ENCODE measurements at regions not wholly inside any gene's neighbourhood (a gene's known extent, or its start where the extent isn't known, plus 50 kb on each side); places are given as distances from the start of the nearest gene placed in this dataset.

GRCh38 chr17:79427621-79428539 is 183.0 kb downstream of the RBFOX3 start:
- Histone ChIP-seq H3K4me2 (ENCODE audit: low read length) (no peak overlapping the region), H3K79me2 (replicated peaks; ENCODE audit: insufficient read depth, low read length) (no peaks in the 10 kb centered on the region), H2AFZ (ENCODE audit: low read depth, low read length) (no peak overlapping the region), H3K27ac (ENCODE audit: low read length) (no peak overlapping the region), H3K4me3 (ENCODE audit: low read length) (no peak overlapping the region), H4K20me1 (ENCODE audit: insufficient read depth) (no peaks in the 10 kb centered on the region), H3K9me2 (ENCODE audit: insufficient read depth, low read length) (no peaks in the 10 kb centered on the region), H3K9me3 (ENCODE audit: low read length) (no peaks in the 10 kb centered on the region), H3K9ac (ENCODE audit: low read length) (no peak overlapping the region), H3F3A (ENCODE audit: insufficient read depth, low read length, poor library complexity, severe bottlenecking) (no peaks in the 10 kb centered on the region), H3K36me3 (ENCODE audit: insufficient read depth, low read length) (no peaks in the 10 kb centered on the region), H3K27me3 (ENCODE audit: insufficient read depth, low read depth, low read length) (no peaks in the 10 kb centered on the region)
- TF ChIP-seq EP300 (conservative IDR thresholded peaks at IDR 0.05; ENCODE audit: poor library complexity, severe bottlenecking), result no peak
- TF ChIP-seq, protein P1, sequence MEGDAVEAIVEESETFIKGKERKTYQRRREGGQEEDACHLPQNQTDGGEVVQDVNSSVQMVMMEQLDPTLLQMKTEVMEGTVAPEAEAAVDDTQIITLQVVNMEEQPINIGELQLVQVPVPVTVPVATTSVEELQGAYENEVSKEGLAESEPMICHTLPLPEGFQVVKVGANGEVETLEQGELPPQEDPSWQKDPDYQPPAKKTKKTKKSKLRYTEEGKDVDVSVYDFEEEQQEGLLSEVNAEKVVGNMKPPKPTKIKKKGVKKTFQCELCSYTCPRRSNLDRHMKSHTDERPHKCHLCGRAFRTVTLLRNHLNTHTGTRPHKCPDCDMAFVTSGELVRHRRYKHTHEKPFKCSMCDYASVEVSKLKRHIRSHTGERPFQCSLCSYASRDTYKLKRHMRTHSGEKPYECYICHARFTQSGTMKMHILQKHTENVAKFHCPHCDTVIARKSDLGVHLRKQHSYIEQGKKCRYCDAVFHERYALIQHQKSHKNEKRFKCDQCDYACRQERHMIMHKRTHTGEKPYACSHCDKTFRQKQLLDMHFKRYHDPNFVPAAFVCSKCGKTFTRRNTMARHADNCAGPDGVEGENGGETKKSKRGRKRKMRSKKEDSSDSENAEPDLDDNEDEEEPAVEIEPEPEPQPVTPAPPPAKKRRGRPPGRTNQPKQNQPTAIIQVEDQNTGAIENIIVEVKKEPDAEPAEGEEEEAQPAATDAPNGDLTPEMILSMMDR (IDR thresholded peaks at IDR 0.05; ENCODE audit: poor library complexity, severe bottlenecking), result no peak
- no peak for TF ChIP-seq SMC3 (conservative IDR thresholded peaks at IDR 0.05; ENCODE audit: poor library complexity)
- TF ChIP-seq REST (IDR thresholded peaks at IDR 0.05; ENCODE audit: borderline replicate concordance), result no peak
- no peak for TF ChIP-seq TAF1 (IDR thresholded peaks at IDR 0.05; ENCODE audit: low read depth)

- H2AFZ ChIP-seq (ENCODE audit: low read depth, low read length), result no peak overlapping the region
- TF ChIP-seq TAF1 (IDR thresholded peaks at IDR 0.05; ENCODE audit: low read depth) (no peak), SMC3 (conservative IDR thresholded peaks at IDR 0.05; ENCODE audit: poor library complexity) (no peak), EP300 (conservative IDR thresholded peaks at IDR 0.05; ENCODE audit: poor library complexity, severe bottlenecking) (no peak), MXI1 (conservative IDR thresholded peaks at IDR 0.05; ENCODE audit: poor library complexity, severe bottlenecking) (no peak), REST (IDR thresholded peaks at IDR 0.05; ENCODE audit: borderline replicate concordance) (no peak), EZH2 (IDR thresholded peaks at IDR 0.05; ENCODE audit: borderline replicate concordance, insufficient read depth, low read length, poor library complexity, severe bottlenecking) (no peak), POLR2AphosphoS5 (IDR thresholded peaks at IDR 0.05) (no peak)
- TF ChIP-seq, protein P1 (IDR thresholded peaks at IDR 0.05; ENCODE audit: poor library complexity, severe bottlenecking), result no peak
- H3K27ac ChIP-seq (ENCODE audit: low read length), result no peak overlapping the region
- H3F3A ChIP-seq (ENCODE audit: insufficient read depth, low read length, poor library complexity, severe bottlenecking), result no peaks in the 10 kb centered on the region
- no peaks in the 10 kb centered on the region for H4K20me1 ChIP-seq (ENCODE audit: insufficient read depth)
- no peak overlapping the region for H3K4me3 ChIP-seq (ENCODE audit: low read length)
- no peaks in the 10 kb centered on the region for H3K27me3 ChIP-seq (ENCODE audit: insufficient read depth, low read depth, low read length)
- no peaks in the 10 kb centered on the region for H3K36me3 ChIP-seq (ENCODE audit: insufficient read depth, low read length)
- H3K4me2 ChIP-seq (ENCODE audit: low read length), result no peak overlapping the region
- no peaks in the 10 kb centered on the region for H3K79me2 ChIP-seq (replicated peaks; ENCODE audit: insufficient read depth, low read length)
- no peak overlapping the region for H3K9ac ChIP-seq (ENCODE audit: low read length)
- H3K9me3 ChIP-seq (ENCODE audit: low read length), result no peaks in the 10 kb centered on the region
- no peaks in the 10 kb centered on the region for H3K9me2 ChIP-seq (ENCODE audit: insufficient read depth, low read length)
Measured at GRCh38 chr17:79425686-79426085, 185.2 kb downstream of the RBFOX3 start.

Measured in neural cell (in vitro differentiated cells).